ENCODE measurements at regions not wholly inside any gene's neighbourhood (a gene's known extent, or its start where the extent isn't known, plus 50 kb on each side); places are given as distances from the start of the nearest gene placed in this dataset.
A peak's percentile ranks its signal among the peaks of the same experiment; 100 is the strongest.

DNA sequence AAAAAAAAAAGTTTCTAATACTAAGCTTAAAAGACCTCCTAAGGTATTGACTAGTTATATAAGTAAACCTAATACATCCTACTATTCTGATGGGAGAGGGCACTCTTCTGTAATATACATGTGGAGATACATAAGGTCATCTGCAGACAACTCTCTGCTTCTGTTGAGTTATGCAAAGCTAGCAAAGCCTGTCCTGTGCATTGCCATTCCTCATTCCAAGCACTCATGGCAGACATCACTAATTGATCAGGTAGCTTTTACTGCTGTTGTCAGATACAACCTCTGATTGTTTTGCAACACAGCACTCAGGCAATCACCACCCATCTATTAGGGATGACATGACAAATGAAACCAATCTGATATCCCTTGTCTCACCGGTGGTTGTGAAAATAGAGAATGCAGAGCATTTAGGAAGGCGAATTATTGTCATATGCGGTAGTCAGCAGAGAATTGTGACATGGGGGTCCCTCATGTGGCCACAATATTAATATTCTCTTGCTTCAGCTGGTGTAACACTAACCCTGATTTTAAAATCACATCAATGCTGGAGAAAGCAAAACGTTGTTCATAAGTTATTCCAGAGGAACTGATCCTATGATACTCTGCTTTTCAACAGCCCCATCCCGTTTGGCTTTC is 416.5 kb upstream of the GYPC start:
- no peak for DNase-seq (ENCODE audit: low read depth, low spot score)
- in situ Hi-C loops (cut with HindIII; ENCODE audit: low sequenced_read_pairs) = no loop called here
- H3K4me3 ChIP-seq (ENCODE audit: low read depth, low read length) = no peak overlapping the region
- TF ChIP-seq, protein P1, sequence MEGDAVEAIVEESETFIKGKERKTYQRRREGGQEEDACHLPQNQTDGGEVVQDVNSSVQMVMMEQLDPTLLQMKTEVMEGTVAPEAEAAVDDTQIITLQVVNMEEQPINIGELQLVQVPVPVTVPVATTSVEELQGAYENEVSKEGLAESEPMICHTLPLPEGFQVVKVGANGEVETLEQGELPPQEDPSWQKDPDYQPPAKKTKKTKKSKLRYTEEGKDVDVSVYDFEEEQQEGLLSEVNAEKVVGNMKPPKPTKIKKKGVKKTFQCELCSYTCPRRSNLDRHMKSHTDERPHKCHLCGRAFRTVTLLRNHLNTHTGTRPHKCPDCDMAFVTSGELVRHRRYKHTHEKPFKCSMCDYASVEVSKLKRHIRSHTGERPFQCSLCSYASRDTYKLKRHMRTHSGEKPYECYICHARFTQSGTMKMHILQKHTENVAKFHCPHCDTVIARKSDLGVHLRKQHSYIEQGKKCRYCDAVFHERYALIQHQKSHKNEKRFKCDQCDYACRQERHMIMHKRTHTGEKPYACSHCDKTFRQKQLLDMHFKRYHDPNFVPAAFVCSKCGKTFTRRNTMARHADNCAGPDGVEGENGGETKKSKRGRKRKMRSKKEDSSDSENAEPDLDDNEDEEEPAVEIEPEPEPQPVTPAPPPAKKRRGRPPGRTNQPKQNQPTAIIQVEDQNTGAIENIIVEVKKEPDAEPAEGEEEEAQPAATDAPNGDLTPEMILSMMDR (IDR thresholded peaks at IDR 0.05; ENCODE audit: low read depth, low read length) = no peak

DNA sequence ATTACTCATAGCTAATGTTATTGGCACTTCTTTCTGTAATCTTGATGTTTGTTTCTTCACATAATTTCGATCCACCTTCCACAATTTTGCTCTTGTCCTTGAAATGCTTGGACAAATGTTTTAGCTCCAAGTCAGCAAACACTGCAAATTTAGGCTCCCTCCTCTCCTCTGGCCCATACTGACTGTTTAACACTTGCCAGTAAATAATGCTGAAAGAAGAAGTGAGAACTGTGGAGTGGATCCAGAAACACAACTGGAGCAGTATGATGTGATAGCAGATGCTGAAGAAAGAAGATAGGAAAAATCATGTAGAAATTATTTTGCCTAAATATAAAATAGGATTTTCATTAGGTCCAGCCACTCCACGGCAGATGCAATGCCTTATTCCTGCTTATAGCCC is 415.0 kb upstream of the GYPC start:
- in situ Hi-C loops (cut with HindIII; ENCODE audit: low sequenced_read_pairs) = no loop called here
- H3K4me3 ChIP-seq (ENCODE audit: low read depth, low read length) = no peak overlapping the region
- TF ChIP-seq, protein P1 (IDR thresholded peaks at IDR 0.05; ENCODE audit: low read depth, low read length) = no peak
- no peak for DNase-seq (ENCODE audit: low read depth, low spot score)

DNA sequence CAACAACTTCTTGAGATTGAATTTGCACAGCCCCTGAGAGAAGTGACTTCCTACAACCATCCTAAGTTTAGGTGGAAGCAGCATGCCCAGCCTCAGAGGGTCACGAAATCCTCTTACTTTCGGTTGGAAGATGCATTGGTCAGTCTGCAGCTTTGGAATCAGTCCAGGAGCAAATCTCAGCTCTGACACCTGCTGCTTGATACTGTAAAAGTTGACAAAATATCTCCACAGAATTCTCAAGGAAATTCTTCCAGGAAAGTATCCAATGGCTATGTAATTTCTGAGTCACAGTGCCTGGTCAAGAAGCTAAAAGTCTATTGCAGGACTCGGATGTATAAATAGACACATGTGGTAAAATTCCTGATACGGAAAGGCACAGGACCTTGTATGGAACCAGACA is 414.5 kb upstream of the GYPC start:
- TF ChIP-seq, protein P1 (IDR thresholded peaks at IDR 0.05; ENCODE audit: low read depth, low read length) = no peak
- DNase-seq (ENCODE audit: low read depth, low spot score) = no peak
- in situ Hi-C loops (cut with HindIII; ENCODE audit: low sequenced_read_pairs) = no loop called here
- no peak overlapping the region for H3K4me3 ChIP-seq (ENCODE audit: low read depth, low read length)

DNA sequence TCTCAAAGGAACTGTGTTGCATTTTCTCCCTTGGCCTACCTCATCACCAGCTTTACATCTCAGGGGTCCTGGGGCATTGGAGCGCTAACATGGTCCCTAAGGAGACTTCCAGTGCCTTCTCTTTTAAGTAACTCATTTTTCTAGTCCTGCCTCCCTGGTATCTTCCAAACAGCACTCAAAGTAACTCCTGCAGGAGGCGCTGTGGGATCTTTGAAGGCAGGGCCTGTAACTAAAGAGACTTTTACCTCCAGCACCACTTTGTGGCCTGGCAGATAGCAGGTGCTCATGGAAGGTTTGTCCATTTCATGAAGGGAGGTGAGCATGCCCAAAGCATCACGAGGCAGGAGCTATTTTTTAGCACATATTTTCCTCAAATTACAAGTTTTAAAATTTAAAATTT is 411.0 kb upstream of the GYPC start:
- H3K4me3 ChIP-seq (ENCODE audit: low read depth, low read length) = no peak overlapping the region
- TF ChIP-seq, protein P1 (IDR thresholded peaks at IDR 0.05; ENCODE audit: low read depth, low read length) = peak; percentile 20
- no peak for DNase-seq (ENCODE audit: low read depth, low spot score)
- in situ Hi-C loops (cut with HindIII; ENCODE audit: low sequenced_read_pairs) = no loop called here

DNA sequence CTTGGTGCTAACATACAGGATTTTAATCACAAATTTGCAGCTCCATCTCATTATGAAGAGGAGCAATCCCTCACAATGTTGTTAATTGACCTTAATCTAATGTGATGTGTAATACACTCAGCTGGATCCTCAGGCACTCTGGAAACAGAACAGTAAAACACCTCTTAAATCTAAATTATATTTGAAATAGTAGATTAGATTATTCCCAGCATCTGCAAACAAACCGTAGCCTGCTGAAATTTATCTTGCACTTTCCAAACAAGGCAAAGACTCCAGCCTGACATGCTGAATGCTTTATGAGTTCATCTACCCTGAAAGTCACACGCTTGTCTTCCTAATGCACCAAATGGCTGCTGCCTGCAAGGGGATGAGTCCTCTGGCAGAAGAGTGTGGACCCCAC is 402.3 kb upstream of the GYPC start:
- no peak overlapping the region for H3K4me3 ChIP-seq (ENCODE audit: low read depth, low read length)
- TF ChIP-seq, protein P1 (IDR thresholded peaks at IDR 0.05; ENCODE audit: low read depth, low read length) = no peak
- in situ Hi-C loops (cut with HindIII; ENCODE audit: low sequenced_read_pairs) = no loop called here
- DNase-seq (ENCODE audit: low read depth, low spot score) = no peak

DNA sequence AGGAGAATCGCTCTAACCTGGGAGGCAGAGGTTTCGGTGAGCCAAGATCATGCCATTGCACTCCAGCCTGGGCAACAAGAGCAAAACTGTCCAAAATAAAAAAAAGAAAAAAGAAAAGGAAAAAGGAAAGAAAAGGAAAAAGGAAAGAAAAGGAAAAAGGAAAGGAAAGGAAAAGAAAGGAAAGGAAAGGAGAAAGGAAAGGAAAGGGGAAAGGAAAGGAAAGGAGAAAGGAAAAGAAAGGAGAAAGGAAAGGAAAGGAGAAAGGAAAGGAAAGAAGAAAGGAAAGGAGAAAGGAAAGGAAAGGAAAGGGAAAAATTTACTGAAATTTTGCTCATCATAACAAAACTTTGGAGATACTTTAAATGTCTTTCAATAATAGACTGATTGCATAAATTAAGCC is 391.3 kb upstream of the GYPC start:
- in situ Hi-C loops (cut with HindIII; ENCODE audit: low sequenced_read_pairs) = no loop called here
- TF ChIP-seq, protein P1 (IDR thresholded peaks at IDR 0.05; ENCODE audit: low read depth, low read length) = no peak
- no peak overlapping the region for H3K4me3 ChIP-seq (ENCODE audit: low read depth, low read length)

More for the DNA sequence above, 391.3 kb upstream of the GYPC start:
- no peak for DNase-seq (ENCODE audit: low read depth, low spot score)

Measured in astrocyte of the spinal cord (primary cell).